ENCODE measurements at regions not wholly inside any gene's neighbourhood (a gene's known extent, or its start where the extent isn't known, plus 50 kb on each side); places are given as distances from the start of the nearest gene placed in this dataset.

DNA sequence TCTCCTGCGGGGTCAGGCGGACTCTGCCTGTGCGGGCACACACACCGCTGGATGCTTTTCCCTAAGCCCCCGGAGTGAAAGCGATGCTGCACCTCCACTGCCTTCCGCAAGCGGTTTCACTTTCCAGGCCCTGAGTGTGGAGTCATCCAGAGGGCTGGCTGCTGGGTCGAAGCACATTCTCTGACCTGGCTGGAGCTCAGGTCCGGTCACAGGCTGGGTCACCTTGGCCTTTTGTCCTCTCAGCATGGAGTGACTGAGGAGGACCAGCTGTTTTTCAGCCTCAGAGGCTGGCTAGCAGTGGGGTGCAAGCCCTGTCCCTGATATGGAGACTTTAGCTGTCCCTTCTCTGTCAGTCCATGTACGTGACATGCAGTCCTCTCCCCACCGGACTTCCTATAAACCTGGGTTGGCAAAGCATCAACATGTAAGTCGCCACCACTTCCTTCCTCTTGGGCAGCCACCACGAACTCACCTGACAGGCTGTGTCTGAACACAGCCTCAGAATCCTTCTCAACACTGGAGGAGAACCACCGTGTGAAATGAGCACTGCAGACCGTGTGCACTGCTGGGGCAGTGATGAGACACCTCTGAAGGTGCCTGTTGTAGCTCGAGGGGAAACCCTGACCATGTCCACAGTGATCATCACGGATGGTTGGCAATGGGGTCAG lies 51.3 kb downstream of the GADD45G start:
- DNase-seq (ENCODE audit: low read depth in 4 of 4, low spot score in 2 of 4): no peak

DNA sequence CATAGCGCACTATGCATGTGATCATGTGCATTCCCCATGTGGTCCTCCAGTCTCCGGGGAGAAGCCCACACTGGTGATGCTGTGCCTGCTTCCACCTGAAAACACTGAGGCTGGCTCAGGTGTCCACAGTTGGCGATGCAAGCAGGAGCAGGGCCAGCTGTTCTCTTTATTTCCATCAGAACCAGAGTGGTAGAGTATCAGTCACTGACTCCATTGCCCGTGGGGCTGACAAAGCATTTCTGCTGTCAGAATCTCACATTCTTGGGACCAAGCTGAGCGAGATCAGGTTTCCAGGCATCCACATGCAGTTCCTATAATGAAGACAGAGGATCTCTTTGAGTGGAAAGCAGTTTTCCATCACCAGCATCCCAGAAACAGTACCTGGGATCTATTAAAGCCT lies 52.5 kb downstream of the GADD45G start:
- no peak for DNase-seq (ENCODE audit: low read depth in 4 of 4, low spot score in 2 of 4)

DNA sequence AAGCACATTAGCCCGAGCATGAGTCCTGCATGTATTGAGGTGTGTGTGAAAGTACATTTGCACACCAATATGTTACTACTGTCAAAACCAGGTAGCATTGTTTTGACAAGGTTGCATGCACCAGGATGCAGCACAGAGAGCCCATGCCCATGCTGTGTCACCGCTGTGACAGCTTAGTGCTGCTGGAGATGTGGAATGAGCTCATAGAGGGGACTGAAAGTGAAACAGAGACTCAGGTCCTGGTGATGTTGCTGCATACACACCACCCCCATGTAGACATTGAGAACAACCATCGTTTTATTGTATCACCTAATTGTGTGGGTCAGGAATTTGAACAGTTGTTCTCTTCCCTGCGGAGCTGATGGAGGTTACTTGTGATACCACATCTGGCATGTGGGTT lies 53.0 kb downstream of the GADD45G start:
- DNase-seq (ENCODE audit: low read depth in 4 of 4, low spot score in 2 of 4): no peak

DNA sequence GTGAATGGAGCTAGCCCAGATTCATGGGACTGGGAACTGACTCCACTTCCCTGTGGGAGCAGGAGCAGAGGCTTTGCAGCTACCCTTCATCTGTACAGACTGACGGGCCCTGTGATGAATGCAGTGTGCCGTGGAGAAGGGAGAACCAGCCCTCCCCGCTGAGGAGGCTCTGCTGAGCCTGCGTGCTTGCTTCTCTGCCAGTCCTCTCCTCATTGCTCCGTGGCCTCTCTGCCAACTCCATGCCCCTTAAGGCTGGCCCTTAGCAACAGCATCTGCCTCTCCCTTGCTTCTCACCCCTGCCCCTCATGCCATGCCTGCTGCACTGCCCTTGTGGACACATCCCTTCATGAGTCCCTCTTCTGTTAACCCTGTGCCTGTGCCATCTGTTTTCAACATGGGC lies 53.6 kb downstream of the GADD45G start:
- DNase-seq (ENCODE audit: low read depth in 4 of 4, low spot score in 2 of 4): no peak

DNA sequence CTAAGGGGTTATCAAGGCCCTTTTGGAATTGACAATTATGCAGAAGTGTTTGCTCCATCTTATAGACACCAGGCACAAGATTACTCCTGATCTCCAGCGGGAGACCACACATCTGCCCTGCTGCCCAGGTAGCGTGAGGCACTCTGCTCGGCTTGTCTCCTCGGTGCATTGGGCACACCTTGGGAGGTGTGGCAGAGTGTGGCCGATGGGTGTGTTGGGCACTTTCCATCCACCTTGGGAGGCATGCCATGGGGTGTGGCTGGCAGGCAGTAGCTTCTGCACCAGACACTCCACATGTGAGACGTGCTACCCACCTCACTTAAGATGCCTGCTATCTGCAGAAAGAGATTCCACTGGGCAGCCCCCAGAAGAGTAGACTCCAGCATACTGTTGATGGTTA lies 54.1 kb downstream of the GADD45G start:
- DNase-seq (ENCODE audit: low read depth in 4 of 4, low spot score in 2 of 4): no peak

DNA sequence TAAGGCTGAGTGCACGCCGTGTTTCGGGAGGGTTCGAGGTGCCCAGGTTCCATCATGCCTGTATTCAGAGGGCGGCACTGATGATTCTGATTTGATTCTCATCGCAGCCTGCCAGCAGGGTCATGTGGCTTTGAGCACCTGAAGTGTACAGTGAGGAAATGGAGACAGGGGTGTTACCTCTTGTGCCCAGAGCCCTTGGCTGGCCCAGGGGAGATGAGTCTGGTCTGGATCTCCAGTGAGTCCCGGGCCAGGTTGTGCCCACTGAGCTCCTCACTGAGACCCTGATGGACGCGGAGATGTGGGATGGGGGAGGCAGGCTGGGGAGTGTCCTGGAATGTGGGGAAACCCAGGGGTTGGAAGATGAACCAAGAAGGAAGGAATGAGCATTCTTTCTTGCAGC lies 54.7 kb downstream of the GADD45G start:
- DNase-seq (ENCODE audit: low read depth in 4 of 4, low spot score in 2 of 4): no peak

DNA sequence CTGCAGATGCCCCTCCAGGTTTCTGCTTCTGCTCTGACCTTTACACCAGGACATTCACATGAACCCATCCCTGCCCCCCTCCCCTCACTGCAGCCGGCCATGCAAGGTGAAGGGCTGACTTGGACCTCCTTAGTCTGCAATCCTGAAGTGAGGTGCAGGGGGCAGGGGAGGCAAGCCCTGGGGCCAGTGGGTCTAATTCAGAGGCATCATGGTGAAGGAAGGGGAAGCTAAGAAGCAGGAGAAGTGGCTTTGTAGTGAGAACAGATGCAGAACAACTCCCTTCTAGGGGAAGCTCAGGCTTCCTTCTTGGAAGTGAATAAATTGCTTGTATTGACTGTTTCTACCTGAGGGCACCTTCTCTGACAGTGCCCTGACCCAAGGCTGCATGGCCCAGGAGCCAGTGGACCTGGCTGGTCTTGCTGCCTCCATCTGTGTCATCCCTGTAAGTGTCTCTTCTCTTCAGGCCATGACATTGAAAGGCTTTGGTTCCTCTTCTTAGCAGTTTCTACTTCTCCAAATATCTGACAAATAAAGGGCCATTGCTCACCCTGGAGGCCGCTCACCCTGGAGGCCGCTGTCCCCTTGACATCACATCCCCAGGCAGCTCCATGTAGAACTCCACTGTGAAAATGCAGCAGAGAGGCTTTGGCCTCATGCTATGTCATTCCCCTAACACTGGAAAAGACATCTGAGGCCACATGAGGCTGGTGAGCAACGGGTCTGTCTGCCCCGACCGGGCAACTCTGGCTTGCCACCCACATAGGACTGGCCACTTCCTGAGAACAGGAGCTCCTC lies 55.3 kb downstream of the GADD45G start:
- DNase-seq (ENCODE audit: low read depth in 4 of 4, low spot score in 2 of 4): no peak

DNA sequence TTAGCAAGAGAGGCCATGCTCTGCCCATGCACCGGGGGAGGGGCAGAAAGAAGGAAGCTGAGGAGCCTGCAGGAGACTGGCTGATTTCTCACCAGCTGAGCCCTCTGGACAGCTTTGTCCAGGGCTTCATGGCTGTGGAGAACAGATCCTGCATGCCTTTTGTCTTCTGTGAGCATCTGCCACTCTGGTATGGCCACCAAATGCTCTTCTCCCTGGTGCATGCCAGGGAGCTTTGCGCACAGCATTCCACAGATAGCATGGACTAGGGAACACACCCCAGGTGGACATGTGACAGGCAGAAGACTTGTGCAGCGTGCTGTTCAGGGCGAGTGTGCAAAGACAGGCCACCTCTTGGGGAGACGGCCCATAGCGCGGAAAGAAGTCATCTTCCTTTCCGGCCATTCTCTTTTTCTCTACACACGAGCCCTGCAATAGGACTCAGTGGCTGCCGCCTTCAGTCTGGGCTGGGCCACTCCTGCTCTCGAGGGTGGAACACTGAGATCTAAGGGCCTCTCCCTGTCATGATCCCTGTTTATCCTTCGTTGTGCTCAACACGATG lies 56.7 kb downstream of the GADD45G start:
- DNase-seq (ENCODE audit: low read depth in 4 of 4, low spot score in 2 of 4): no peak

DNA sequence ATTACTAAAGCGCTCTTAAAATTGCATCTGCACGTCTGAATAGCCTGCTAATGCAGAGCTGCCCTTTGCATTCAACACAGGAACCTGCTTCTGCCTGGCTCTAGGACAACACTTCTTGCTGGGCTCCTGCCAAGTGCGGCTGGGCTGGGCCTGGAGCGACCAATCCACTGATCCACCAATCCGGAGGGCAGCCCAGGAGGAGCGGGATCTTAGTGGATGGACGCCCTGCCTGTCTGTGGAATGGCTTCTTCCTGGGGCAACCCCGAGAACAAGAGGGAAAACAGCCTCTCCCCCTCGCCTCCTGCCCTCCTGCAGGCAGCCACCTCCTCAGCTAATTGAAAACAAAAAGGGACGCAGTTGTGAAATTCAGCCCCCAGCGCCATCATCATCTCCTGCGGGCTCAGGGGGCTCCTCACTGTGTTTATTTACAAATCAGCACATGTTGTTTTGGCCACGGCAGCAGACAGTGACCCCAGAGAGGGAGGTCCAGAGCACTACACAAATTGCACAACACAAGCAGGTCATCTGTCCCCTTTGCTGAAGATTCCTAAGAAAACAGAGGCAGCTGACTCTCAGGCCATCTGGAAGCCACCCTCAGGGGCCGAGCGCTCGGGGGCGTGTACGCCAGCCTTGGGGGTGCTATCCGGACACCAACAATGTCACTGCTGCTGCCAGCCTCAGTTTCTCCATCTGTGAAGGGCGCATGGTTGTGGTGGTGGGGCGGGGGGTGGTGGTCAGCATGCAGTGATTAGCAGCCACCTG lies 57.3 kb downstream of the GADD45G start:
- peak; percentile 90 to 97 (median 92) for DNase-seq (ENCODE audit: low read depth in 4 of 4, low spot score in 2 of 4)

DNA sequence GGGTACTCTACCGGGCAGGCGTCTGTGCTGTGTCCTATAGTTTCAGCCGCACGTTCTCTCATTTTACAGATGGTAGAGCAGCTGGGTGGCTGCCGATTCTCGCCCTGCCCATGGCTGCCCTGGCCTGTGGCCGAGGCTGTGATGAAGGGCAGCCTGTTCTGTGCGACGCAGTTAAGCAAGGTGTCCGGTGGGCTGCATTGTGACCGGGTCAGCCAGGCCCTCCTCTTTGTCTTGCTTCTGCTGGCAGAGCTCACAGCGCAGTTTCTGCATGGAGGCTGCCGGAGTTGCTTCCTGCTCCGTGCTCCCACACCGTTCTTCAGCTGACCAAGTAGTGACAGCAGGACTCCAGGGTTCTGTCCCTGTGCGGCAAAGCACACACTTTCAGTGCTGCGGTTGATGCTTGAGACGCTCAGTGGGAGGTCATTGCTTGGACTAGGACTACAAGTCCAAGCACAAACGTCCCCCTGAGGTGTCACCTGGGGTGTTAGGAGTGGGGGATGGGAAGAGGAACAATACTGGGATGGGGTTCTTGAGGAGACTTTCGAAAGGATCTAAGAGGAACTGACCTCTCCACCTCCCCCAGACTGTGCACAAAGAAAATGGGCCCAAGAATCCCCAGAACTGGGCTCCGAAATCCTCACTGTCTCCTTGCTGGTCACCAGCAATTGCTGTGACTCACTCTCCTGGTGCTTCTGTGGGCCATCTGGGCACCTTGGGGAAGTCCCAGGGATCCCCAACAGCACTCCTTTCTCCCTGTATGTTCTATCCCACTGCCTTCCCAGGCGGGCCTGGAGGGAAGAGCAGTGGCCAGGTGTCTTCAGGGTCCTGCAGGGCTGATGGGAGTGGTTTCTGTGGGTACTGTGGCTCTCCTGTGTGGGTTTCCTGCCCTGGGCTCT lies 58.2 kb downstream of the GADD45G start:
- DNase-seq (ENCODE audit: low read depth in 4 of 4, low spot score in 2 of 4): no peak

DNA sequence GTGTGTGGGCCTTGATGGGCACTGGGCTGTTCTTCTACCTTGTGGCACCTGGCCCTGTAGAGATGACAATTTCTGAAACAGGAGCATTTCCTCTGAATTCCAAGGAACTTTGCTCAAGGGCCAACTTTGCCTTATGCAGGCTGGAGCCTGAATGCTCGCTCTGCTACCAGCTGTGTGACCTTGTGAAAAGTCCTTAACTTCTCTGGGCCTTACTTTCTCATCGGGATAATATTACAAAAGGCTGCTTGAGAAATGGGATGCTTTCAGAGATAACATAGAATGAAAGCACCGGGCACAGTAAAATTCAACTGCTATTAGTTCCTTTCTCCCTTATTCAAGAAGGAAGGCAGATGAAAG lies 58.8 kb downstream of the GADD45G start:
- no peak for DNase-seq (ENCODE audit: low read depth in 4 of 4, low spot score in 2 of 4)

DNA sequence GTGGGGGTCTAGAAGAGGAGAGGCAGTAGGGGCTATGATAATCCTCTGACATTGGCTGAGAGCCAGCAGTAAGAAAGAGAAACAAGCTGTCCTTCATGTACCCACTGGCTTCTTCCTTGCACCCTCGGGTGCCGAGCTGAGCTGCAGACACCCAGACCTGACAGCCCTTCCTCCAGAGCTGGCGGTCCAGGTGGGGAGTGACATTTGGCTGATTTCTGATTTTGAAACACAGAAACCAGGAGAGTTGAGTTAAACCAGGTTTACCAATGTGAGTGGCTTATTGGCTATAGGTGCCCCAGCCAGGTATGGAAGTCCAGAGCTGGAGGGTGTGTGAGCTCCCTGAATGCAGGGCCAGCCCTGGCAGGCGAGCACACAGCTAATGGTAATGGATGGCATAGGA lies 59.2 kb downstream of the GADD45G start:
- DNase-seq (ENCODE audit: low read depth in 4 of 4, low spot score in 2 of 4): no peak

DNA sequence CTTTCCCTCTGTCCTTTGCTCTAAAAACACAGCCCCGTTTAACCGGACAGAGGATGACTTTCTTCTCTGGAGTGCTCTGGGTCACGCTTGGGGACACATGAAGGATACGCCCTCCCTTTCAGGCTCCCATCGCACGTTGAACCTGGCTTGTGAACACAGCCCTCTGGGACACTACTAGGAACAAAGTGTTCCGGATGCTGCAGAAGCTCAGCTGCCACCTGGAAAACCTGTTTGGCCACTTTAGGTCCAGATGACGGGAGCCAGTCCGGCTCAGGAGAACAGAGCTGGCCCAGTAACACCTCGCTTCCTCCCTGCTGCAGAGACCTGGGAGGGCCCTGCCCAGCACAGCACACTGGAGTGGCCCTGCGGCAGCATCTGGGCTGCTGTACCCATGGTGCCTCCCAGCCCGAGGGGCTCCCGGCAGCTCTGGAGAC lies 60.1 kb downstream of the GADD45G start:
- DNase-seq (ENCODE audit: low read depth in 4 of 4, low spot score in 2 of 4): no peak

DNA sequence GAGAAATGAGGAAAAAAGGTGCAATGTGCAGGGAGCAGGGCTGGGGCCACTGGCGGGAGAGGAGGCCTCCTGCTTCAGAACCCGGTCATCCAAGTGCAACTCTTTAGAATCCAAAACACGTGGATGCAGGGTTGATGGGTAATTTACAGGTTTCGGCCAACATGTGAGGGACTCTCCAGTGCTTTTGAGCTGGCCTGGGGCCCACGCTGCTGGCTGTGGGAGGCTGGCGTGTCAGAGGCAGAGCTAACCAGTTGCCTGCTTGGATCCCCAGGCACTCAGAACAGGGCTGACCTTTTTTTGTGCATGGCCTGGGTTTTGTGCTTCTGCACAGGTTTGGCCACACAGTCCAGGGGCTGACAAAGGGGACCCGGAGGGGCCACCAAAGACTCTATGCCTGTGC lies 61.6 kb downstream of the GADD45G start:
- no peak for DNase-seq (ENCODE audit: low read depth in 4 of 4, low spot score in 2 of 4)

DNA sequence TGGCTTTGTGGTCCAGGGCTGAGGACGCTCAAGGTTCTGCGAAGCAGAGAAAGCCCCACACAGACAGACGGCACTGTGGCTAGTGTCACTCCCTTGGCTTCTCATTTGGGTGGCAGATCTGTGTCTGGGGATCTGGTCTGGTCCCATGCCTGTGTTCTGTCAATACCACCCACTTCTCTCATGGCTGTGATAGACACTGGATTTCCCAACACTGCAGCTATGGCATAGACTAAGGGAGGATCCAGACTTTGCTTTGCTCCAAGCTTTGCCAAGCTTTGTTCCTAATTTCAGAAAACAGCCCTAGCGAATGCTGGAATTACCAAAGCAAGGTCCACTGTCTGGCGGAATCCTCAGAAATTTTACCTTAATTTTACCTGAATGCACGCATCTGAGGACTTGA lies 62.1 kb downstream of the GADD45G start:
- no peak for DNase-seq (ENCODE audit: low read depth in 4 of 4, low spot score in 2 of 4)

DNA sequence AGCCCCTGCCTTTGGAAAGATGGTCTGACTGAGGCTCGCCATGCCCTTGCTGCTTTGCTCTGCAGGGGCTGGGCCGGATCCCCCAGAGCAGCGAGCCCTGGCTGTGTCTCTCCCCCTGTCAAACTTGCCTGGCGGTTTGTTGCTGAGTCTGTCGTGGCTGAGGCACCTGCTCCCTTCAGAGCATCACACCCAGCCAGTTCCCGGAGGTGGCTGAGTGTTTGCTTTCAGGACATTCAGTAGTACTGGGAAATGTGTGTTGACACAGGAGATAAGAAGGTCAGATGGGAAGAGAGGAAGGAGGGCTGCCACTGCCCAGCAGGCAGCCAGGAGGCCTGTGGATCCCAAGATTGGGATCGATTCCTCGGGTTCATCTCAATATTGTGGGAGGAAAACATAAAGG lies 62.9 kb downstream of the GADD45G start:
- DNase-seq (ENCODE audit: low read depth in 4 of 4, low spot score in 2 of 4): no peak

DNA sequence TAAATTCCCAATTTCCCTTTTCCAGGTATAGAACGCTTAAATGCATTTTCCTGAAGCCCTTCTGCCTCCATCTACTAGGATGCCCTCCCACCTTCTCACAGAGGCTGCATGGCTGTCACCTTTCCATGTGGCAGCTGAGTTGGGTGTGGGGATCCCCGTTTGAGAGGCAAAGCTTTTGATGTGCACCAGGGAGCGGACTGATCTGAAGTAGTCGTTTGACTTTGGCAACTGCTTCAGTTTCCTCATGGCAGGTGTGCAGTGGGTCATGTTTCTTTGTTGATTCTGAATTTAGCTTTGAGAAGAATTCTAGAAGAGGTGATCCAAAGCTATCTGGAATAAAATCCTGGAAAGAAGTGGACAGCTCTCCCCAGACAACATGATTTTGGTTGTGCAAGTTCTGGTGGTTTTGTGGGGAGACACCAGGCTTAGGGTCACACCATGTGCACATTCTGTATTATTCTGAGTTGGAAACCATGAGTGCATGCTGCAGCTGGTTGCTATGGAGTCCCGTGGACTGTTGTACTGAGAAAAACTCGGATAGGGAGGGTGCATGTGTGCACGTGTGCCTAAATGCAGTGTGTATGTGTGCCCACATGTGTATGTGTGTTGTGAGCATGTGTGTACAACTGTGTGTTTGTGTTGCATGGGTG lies 63.5 kb downstream of the GADD45G start:
- no peak for DNase-seq (ENCODE audit: low read depth in 4 of 4, low spot score in 2 of 4)

DNA sequence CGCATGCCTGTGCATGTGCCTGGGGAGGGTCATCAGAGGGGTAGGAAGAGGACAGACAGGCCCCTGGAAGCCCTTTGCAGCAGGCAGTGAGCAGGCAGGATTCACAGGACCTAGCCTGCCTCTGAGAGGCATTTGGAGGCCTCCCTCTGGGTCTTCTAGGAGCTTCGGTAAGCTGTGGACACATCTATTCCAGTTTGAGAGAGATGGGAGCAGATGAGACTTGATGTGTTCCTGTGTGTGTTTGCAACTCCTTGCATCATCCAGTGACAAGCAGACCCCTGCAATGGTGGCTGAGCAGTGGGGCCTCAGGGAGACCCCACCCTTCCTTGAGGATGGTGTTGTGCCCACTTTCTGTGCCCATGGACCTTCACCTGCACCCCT lies 64.0 kb downstream of the GADD45G start:
- no peak for DNase-seq (ENCODE audit: low read depth in 4 of 4, low spot score in 2 of 4)

DNA sequence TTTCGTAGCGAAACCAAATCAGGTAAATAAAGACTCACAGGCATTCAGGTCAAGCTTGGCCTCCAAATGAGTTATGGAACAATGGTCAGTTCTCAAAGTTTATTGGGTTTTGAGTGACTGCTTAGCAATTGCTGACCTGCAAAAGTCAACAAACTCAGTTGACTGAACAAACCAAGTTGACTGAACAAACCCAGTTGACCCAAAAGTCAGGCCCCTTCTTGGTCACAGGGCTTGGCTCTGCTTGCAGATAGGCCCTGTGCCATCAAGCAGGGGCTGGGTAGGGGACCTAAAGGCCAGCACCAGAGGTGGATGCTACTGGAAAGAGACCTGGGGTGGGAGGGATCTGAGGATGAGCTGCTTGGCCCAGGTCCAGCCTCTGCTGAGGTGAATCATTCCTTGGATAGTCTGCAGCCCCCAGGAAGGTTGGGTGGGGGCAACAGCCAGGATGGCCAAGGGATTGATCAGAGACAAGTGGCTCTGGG lies 64.6 kb downstream of the GADD45G start:
- DNase-seq (ENCODE audit: low read depth in 4 of 4, low spot score in 2 of 4): no peak

DNA sequence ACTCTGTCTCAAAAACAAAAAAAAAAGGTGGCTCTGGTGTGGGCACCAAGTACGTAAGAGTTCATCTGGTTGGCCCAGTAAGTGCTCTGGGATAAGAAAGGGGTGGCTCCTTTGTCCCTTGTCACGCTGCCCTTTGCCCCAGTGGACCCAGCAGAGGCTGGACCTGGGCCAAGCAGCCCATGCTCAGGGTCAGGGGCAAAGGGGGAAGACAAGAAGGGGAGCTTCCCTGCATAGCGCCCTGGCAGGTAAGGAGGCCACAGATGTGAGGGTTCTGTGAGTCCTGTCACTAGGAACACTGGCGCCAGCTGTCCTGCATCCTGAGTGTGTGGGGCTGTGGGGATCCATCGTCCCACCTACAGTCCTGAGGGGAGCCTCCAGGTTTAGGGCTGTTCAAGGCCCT lies 65.3 kb downstream of the GADD45G start:
- DNase-seq (ENCODE audit: low read depth in 4 of 4, low spot score in 2 of 4): no peak
